Testis (tissue), 2 donors: ENCODE measurements at regions not wholly inside any gene's neighbourhood (a gene's known extent, or its start where the extent isn't known, plus 50 kb on each side); places are given as distances from the start of the nearest gene placed in this dataset.

Experiments
- DNase-seq: peaks from one replicate; pipeline ENCODE4 v3.0.0-alpha.2; 2019
- H3K27ac ChIP-seq, 2 donors: fragments of 200-600 bp; sonication (generic); one replicate each; pipeline ENCODE4 v1.5.1; 2019
- H3K27me3 ChIP-seq: fragments of 200-600 bp; sonication (generic); one replicate; pipeline ENCODE4 v1.5.1; 2019
- H3K36me3 ChIP-seq: fragments of 200-600 bp; sonication (generic); one replicate; pipeline ENCODE4 v1.5.1; 2017; ENCODE audit warnings: low read depth; ENCODE audit errors: missing control alignments
- H3K4me1 ChIP-seq: fragments of 200-600 bp; sonication (generic); one replicate; pipeline ENCODE4 v1.5.1; 2019
- H3K4me3 ChIP-seq, 2 donors: fragments of 200-600 bp; sonication (generic); one replicate each; pipeline ENCODE4 v1.5.1; 2017 to 2019
- H3K9me3 ChIP-seq: fragments of 200-600 bp; sonication (generic); one replicate; pipeline ENCODE4 v1.5.1; 2017
- CTCF ChIP-seq, 3 experiments: fragments of 450-650 bp in 2 of 3; fragments of 200-600 bp in 1 of 3; sonication (generic) in 1 of 3; IDR thresholded peaks; one replicate each; pipeline ENCODE4 v1.5.1; 2016 to 2019; ENCODE audit warnings: antibody characterized with exemption in 3 of 3, mild to moderate bottlenecking in 2 of 3, moderate library complexity in 1 of 3
- POLR2A ChIP-seq: fragments of 450-650 bp; IDR thresholded peaks from one replicate; pipeline ENCODE4 v1.6.1; 2017; ENCODE audit warnings: antibody characterized with exemption, mild to moderate bottlenecking, moderate library complexity
- WGBS, 2 donors: methylation state at CpG; one replicate each; pipeline ENCODE4 v1.1.5; 2018; 5-methylcytosine and 5-hydroxymethylcytosine counted together
- intact Hi-C: fragments of 100-400 bp; cut with DNase I; formaldehyde crosslinking; loops from one replicate; pipeline ENCODE4 v1.15.1; 2023; ENCODE audit warnings: low total_unique reads

DNA sequence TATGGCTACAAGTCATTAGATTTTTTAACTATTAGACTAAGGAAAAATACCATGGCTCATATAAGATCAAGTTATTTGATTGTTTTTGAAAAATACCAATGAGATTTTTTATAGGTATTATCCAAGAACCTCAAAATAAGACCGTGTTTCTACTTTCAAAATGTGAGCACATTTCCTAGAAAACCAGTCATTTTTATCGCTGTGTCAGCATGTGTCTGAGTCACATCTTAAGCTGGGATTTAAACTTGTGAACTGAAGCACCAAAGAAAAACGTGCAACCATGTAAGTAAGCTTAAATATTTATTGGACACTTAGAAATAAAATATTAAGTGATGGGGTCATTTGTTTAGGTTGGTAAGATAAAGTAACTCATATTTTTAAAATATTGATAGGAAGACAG is 1676.0 kb upstream of the NUDT12 start:
- Histone ChIP-seq H3K4me3 (no peak overlapping the region), H3K36me3 (no peaks in the 10 kb centered on the region), H3K27me3 (no peaks in the 10 kb centered on the region), H3K9me3 (no peaks in the 10 kb centered on the region), H3K4me1 (no peaks in the 10 kb centered on the region), H3K27ac (no peak overlapping the region)
- TF ChIP-seq CTCF (IDR thresholded peaks at IDR 0.05) (no peak), POLR2A (no peak)
- 71 to 76% methylated on average over 3 of the region's 3 CpGs for WGBS, 2 donors
- no peak for DNase-seq
- intact Hi-C loops = no loop called here

GRCh38 chr5:105230516-105231157 is 1668.0 kb upstream of the NUDT12 start:
- no peak for TF ChIP-seq POLR2A
- no peak for TF ChIP-seq CTCF (IDR thresholded peaks at IDR 0.05)

GRCh38 chr5:105218018-105218417 is 1655.4 kb upstream of the NUDT12 start:
- intact Hi-C loops = no loop called here
- no peaks in the 10 kb centered on the region for H3K4me1 ChIP-seq
- no peaks in the 10 kb centered on the region for H3K36me3 ChIP-seq
- TF ChIP-seq CTCF (IDR thresholded peaks at IDR 0.05) = no peak
- no peak for TF ChIP-seq POLR2A
- no peak overlapping the region for H3K4me3 ChIP-seq
- H3K27me3 ChIP-seq = no peaks in the 10 kb centered on the region
- DNase-seq = no peak
- H3K9me3 ChIP-seq = no peaks in the 10 kb centered on the region
- no peak overlapping the region for H3K27ac ChIP-seq
- 41 to 59% methylated on average over 1 of the region's 1 CpG for WGBS, 2 donors

More at GRCh38 chr5:105230516-105231157, 1668.0 kb upstream of the NUDT12 start:
- no peaks in the 10 kb centered on the region for H3K4me1 ChIP-seq
- no peaks in the 10 kb centered on the region for H3K27me3 ChIP-seq
- no peaks in the 10 kb centered on the region for H3K36me3 ChIP-seq
- H3K27ac ChIP-seq = no peak overlapping the region
- 56 to 63% methylated on average over 4 of the region's 4 CpGs for WGBS, 2 donors
- H3K9me3 ChIP-seq = no peaks in the 10 kb centered on the region
- intact Hi-C loops = no loop called here
- DNase-seq = no peak
- H3K4me3 ChIP-seq = no peak overlapping the region

DNA sequence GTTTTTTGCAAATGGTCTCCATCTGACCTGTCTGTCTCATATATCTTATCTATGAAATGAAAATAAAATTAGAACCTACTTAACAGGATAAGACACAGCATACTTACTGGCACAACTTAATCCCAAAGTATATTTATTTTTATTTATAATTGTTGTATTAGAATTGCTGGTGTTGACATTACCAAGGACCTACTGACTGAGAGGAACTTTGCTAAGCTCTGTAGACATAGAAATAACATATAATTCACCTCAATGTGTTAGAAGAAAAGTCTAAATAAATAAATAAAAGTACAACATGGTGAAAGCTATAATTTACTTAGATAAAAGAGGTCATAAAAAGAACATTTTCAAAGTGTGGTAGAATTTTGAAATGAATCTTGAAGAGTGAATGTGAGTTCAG is 1650.5 kb upstream of the NUDT12 start:
- Histone ChIP-seq H3K27me3 (no peaks in the 10 kb centered on the region), H3K4me3 (no peak overlapping the region), H3K27ac (no peak overlapping the region), H3K9me3 (no peaks in the 10 kb centered on the region), H3K4me1 (no peaks in the 10 kb centered on the region), H3K36me3 (no peaks in the 10 kb centered on the region)
- TF ChIP-seq CTCF (IDR thresholded peaks at IDR 0.05) = no peak
- no peak for TF ChIP-seq POLR2A
- intact Hi-C loops = no loop called here
- no peak for DNase-seq

- TF ChIP-seq POLR2A (no peak), CTCF (IDR thresholded peaks at IDR 0.05) (no peak)
Measured at GRCh38 chr5:105207066-105207465, 1644.5 kb upstream of the NUDT12 start.

More at GRCh38 chr5:105207066-105207465, 1644.5 kb upstream of the NUDT12 start:
- Histone ChIP-seq H3K27ac (no peak overlapping the region), H3K9me3 (no peaks in the 10 kb centered on the region), H3K36me3 (no peaks in the 10 kb centered on the region), H3K4me3 (no peak overlapping the region), H3K27me3 (no peaks in the 10 kb centered on the region), H3K4me1 (no peaks in the 10 kb centered on the region)
- intact Hi-C loops = no loop called here
- 77 to 84% methylated on average over 2 of the region's 2 CpGs for WGBS, 2 donors
- DNase-seq = no peak
